B cell (primary cell): ENCODE measurements at regions not wholly inside any gene's neighbourhood (a gene's known extent, or its start where the extent isn't known, plus 50 kb on each side); places are given as distances from the start of the nearest gene placed in this dataset.

Experiments
- EZH2 ChIP-seq: IDR thresholded peaks from 2 replicates; pipeline ENCODE4 v1.6.1; 2012; ENCODE audit warnings: borderline replicate concordance, low read depth, mild to moderate bottlenecking, moderate library complexity, low read length; ENCODE audit not compliant: insufficient read depth, poor library complexity, severe bottlenecking
- TF ChIP-seq, protein P1 (sequence below): fragments of 200-600 bp; IDR thresholded peaks from one replicate; pipeline ENCODE4 v1.8.0; 2022; ENCODE audit warnings: antibody characterized with exemption, mild to moderate bottlenecking

DNA sequence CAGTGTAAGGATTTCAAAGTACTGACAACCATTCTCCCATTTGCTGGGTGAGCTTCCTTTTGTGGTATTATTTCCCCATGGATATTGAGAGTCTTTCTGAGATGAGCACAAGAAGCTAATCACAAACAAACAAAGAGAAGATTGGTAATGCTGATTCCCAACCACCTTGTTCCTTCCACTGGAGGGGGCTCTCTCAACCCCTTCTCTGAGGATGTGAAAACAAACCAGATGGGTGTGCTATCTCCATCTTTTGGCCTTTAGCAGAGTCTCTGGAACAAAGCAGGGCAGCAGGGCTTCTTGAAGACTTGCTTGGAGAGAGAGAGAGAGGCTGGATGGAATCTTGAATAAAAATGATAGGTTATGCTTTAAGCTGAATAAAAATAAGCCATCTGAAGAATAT lies 576.7 kb upstream of the ZNF462 start:
- TF ChIP-seq, protein P1, sequence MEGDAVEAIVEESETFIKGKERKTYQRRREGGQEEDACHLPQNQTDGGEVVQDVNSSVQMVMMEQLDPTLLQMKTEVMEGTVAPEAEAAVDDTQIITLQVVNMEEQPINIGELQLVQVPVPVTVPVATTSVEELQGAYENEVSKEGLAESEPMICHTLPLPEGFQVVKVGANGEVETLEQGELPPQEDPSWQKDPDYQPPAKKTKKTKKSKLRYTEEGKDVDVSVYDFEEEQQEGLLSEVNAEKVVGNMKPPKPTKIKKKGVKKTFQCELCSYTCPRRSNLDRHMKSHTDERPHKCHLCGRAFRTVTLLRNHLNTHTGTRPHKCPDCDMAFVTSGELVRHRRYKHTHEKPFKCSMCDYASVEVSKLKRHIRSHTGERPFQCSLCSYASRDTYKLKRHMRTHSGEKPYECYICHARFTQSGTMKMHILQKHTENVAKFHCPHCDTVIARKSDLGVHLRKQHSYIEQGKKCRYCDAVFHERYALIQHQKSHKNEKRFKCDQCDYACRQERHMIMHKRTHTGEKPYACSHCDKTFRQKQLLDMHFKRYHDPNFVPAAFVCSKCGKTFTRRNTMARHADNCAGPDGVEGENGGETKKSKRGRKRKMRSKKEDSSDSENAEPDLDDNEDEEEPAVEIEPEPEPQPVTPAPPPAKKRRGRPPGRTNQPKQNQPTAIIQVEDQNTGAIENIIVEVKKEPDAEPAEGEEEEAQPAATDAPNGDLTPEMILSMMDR: no peak
- TF ChIP-seq EZH2: no peak
